HCT116 (cell line): ENCODE measurements at regions not wholly inside any gene's neighbourhood (a gene's known extent, or its start where the extent isn't known, plus 50 kb on each side); places are given as distances from the start of the nearest gene placed in this dataset.

Experiments used
- ATAC-seq: fragments of 200-7000 bp; cut with Tn5 transposase; 2 replicates; pipeline ENCODE4 v1.9.1; 2020; ENCODE audit warnings: mild to moderate bottlenecking, moderate library complexity
- BruUV-seq: library from RNA; stranded (reverse); fragments of 400-500 nt; replicated peaks from 2 replicates; lab custom pipeline; 2021; lab: Mats Ljungman, UMichigan
- CTCF ChIA-PET: fragments of 300-600 bp; sonication (Branson Sonifier 250); formaldehyde crosslinking; loops from one replicate; lab custom pipeline; 2021; ENCODE audit warnings: antibody characterized with exemption; lab: Charles Lee
- POLR2A ChIA-PET: fragments of 300-600, 350-600 bp; sonication (Branson Sonifier 250); formaldehyde crosslinking; loops from one replicate; lab custom pipeline; 2021; ENCODE audit warnings: antibody characterized with exemption; lab: Charles Lee
- RAD21 ChIA-PET, 2 experiments: fragments of 300-600 bp; sonication (Branson Sonifier 250); formaldehyde crosslinking; loops; one replicate each; lab custom pipeline; 2023; ENCODE audit warnings: low total read pairs in 2 of 2; ENCODE audit not compliant: uncharacterized antibody in 2 of 2, unreplicated experiment in 2 of 2, low non-redundant PET in 1 of 2; lab: Charles Lee
- DNase-seq: peaks from one replicate; pipeline ENCODE4 v3.0.0-alpha.2; 2010; ENCODE audit warnings: low read depth, low spot score
- H2AFZ ChIP-seq: fragments of 200-600 bp; shearing (Covaris generic), sonication (generic); 2 replicates; pipeline ENCODE4 v1.6.1; 2017; ENCODE audit warnings: low read depth, mixed run types, mixed read lengths, antibody characterized with exemption, low read length; ENCODE audit not compliant: poor library complexity, severe bottlenecking
- H3K27ac ChIP-seq: 2 replicates; pipeline ENCODE4 v1.5.1; 2012; ENCODE audit warnings: low read depth, low read length
- H3K27me3 ChIP-seq: fragments of 200-600 bp; sonication (generic); 2 replicates; pipeline ENCODE4 v1.6.1; 2016; ENCODE audit warnings: mixed run types, low read length, mixed read lengths; ENCODE audit not compliant: insufficient read depth
- H3K36me3 ChIP-seq, 2 experiments: fragments of 200-500 bp in 1 of 2; fragments of 200-600 bp in 1 of 2; sonication (Bioruptor generic) in 1 of 2; sonication (generic) in 1 of 2; 2 replicates each; pipeline versions ENCODE4 v1.5.1 to v1.6.1; 2014 to 2016; ENCODE audit warnings: low read length in 2 of 2, inconsistent platforms in 1 of 2, mixed read lengths in 1 of 2, mixed run types in 1 of 2; ENCODE audit not compliant: insufficient read depth in 2 of 2, control insufficient read depth in 1 of 2
- H3K4me1 ChIP-seq, 2 experiments: fragments of 200-600 bp in 1 of 2; sonication (generic) in 1 of 2; 2 replicates each; pipeline versions ENCODE4 v1.5.1 to v1.6.1; 2012 to 2017; ENCODE audit warnings: low read length in 2 of 2, inconsistent platforms in 1 of 2, mild to moderate bottlenecking in 1 of 2, mixed read lengths in 1 of 2, mixed run types in 1 of 2, moderate library complexity in 1 of 2; ENCODE audit not compliant: insufficient read depth in 2 of 2, control insufficient read depth in 1 of 2
- H3K4me2 ChIP-seq: fragments of 200-600 bp; sonication (generic); 2 replicates; pipeline ENCODE4 v1.6.1; 2017; ENCODE audit warnings: mixed run types, low read length, mixed read lengths
- H3K4me3 ChIP-seq, 2 experiments: fragments of 200-600 bp in 1 of 2; sonication (generic) in 1 of 2; replicated peaks in 1 of 2; 2 replicates each; pipeline ENCODE4 v1.5.1; 2011 to 2016; ENCODE audit warnings: low read length in 2 of 2, control low read depth in 1 of 2, low read depth in 1 of 2, mild to moderate bottlenecking in 1 of 2, mixed read lengths in 1 of 2, mixed run types in 1 of 2
- H3K79me2 ChIP-seq: fragments of 200-600 bp; sonication (generic); 2 replicates; pipeline ENCODE4 v1.6.1; 2017; ENCODE audit warnings: mild to moderate bottlenecking, mixed run types, low read length, moderate library complexity, mixed read lengths; ENCODE audit not compliant: insufficient read depth
- H3K9ac ChIP-seq: fragments of 200-600 bp; sonication (generic); 2 replicates; pipeline ENCODE4 v1.6.1; 2016; ENCODE audit warnings: low read length, mixed read lengths
- H3K9me2 ChIP-seq: fragments of 200-600 bp; sonication (generic), shearing (Covaris generic); 2 replicates; pipeline ENCODE4 v1.6.1; 2017; ENCODE audit warnings: mixed run types, mild to moderate bottlenecking, moderate library complexity; ENCODE audit not compliant: insufficient read depth
- H3K9me3 ChIP-seq, 2 experiments: fragments of 200-500 bp in 1 of 2; fragments of 200-600 bp in 1 of 2; sonication (Bioruptor generic) in 1 of 2; sonication (generic) in 1 of 2; 2 replicates each; pipeline ENCODE4 v1.6.1; 2014 to 2017; ENCODE audit warnings: low read length in 2 of 2, mixed read lengths in 2 of 2, inconsistent platforms in 1 of 2, low read depth in 1 of 2, mild to moderate bottlenecking in 1 of 2, mixed run types in 1 of 2, moderate library complexity in 1 of 2; ENCODE audit not compliant: control insufficient read depth in 1 of 2, insufficient read depth in 1 of 2
- H4K20me1 ChIP-seq: fragments of 200-600 bp; sonication (generic), shearing (Covaris generic); 2 replicates; pipeline ENCODE4 v1.6.1; 2017; ENCODE audit warnings: mixed run types, mild to moderate bottlenecking, moderate library complexity; ENCODE audit not compliant: insufficient read depth
- ELF1 ChIP-seq: IDR thresholded peaks from 2 replicates; pipeline ENCODE4 v1.6.1; 2012; ENCODE audit warnings: low read depth, borderline replicate concordance
- EZH2phosphoT487 ChIP-seq: fragments of 200-600 bp; IDR thresholded peaks from 2 replicates; pipeline ENCODE4 v1.6.1; 2018; ENCODE audit warnings: antibody characterized with exemption, borderline replicate concordance
- FOSL1 ChIP-seq: IDR thresholded peaks from 2 replicates; pipeline ENCODE4 v1.6.1; 2012; ENCODE audit warnings: low read depth
- POLR2AphosphoS5 ChIP-seq: IDR thresholded peaks from 2 replicates; pipeline ENCODE4 v1.6.1; 2011; ENCODE audit warnings: mild to moderate bottlenecking, low read depth, low read length, moderate library complexity
- RAD21 ChIP-seq: IDR thresholded peaks from 2 replicates; pipeline ENCODE4 v1.6.1; 2012; ENCODE audit warnings: low read depth, mild to moderate bottlenecking
- SIN3A ChIP-seq: IDR thresholded peaks from 2 replicates; pipeline ENCODE4 v1.6.1; 2012; ENCODE audit warnings: low read depth
- SP1 ChIP-seq: IDR thresholded peaks from 2 replicates; pipeline ENCODE4 v1.6.1; 2012; ENCODE audit warnings: low read depth
- TCF7L2 ChIP-seq: IDR thresholded peaks from 2 replicates; pipeline ENCODE4 v1.7.0; 2011; ENCODE audit warnings: borderline replicate concordance, inconsistent platforms; ENCODE audit not compliant: insufficient read depth, insufficient read length; ENCODE audit errors: extremely low read depth
- ZBTB33 ChIP-seq: IDR thresholded peaks from 2 replicates; pipeline ENCODE4 v1.6.1; 2011; ENCODE audit warnings: mild to moderate bottlenecking, low read length, moderate library complexity; ENCODE audit not compliant: insufficient replicate concordance; ENCODE audit errors: extremely low read depth
- ZFX ChIP-seq: fragments of 450-650 bp; IDR thresholded peaks from 2 replicates; pipeline ENCODE4 v1.6.1; 2017
- intact Hi-C: fragments of 100-400 bp; cut with micrococcal nuclease; formaldehyde crosslinking; loops from 2 replicates; pipeline ENCODE4 v1.10.0; 2022
- TF ChIP-seq, protein P1 (sequence below), 3 experiments: fragments of 200-600 bp in 1 of 3; sonication (generic) in 1 of 3; IDR thresholded peaks in 2 of 3; conservative IDR thresholded peaks in 1 of 3; 2 replicates each; pipeline ENCODE4 v1.5.1; 2012 to 2017; ENCODE audit warnings: low read depth in 2 of 3, low read length in 2 of 3, antibody characterized with exemption in 1 of 3, borderline replicate concordance in 1 of 3, control low read depth in 1 of 3, mild to moderate bottlenecking in 1 of 3, mixed read lengths in 1 of 3, mixed run types in 1 of 3, moderate library complexity in 1 of 3; ENCODE audit not compliant: insufficient read depth in 1 of 3

DNA sequence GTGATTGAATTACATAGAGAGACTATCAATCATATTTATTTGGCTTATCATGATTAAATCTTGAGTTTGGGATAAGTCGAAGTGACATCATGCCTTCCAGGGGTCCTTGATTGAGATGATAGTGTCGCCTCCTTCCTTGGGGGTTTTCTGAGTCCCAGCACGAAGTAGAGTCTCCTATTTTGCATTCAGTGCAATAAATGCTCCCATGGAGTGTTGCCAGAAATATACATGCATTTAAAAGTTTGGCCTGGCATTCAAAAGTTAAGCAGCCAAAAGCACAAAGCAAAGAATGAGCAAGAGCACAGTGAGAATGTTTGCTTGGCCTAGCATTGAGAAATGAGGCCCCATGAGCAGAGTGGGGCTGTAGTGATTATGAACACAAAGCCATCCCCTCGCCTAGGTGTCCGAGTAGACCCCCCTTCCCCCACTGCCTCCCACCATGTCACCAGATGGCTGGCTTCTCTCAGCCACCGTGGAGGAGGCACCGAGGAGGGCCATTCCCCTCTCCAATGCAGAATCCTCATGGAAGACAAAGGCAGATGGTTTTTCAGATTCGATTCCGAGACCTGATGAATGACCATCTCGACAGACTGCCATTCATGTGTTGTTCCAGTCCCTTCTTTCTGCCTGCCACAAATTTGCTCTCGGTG is 58.8 kb upstream of the UBL3 start:
- Histone ChIP-seq H3K79me2 (no peaks in the 10 kb centered on the region), H2AFZ (no peak overlapping the region), H4K20me1 (no peaks in the 10 kb centered on the region), H3K4me3 (no peak overlapping the region), H3K4me2 (no peak overlapping the region), H3K9me3 (no peaks in the 10 kb centered on the region), H3K27ac (no peak overlapping the region), H3K9me2 (no peaks in the 10 kb centered on the region), H3K36me3 (no peaks in the 10 kb centered on the region), H3K4me1 (peaks cover 0 to 3% of the 10 kb centered on the region in 2 experiments; a peak in 1 of 4 replicates), H3K9ac (no peak overlapping the region), H3K27me3 (no peaks in the 10 kb centered on the region)
- no peak for DNase-seq
- TF ChIP-seq FOSL1 (no peak), RAD21 (no peak), TCF7L2 (no peak), SIN3A (no peak), ELF1 (no peak), ZFX (no peak), EZH2phosphoT487 (no peak), ZBTB33 (no peak), SP1 (no peak), POLR2AphosphoS5 (no peak)
- TF ChIP-seq, protein P1, sequence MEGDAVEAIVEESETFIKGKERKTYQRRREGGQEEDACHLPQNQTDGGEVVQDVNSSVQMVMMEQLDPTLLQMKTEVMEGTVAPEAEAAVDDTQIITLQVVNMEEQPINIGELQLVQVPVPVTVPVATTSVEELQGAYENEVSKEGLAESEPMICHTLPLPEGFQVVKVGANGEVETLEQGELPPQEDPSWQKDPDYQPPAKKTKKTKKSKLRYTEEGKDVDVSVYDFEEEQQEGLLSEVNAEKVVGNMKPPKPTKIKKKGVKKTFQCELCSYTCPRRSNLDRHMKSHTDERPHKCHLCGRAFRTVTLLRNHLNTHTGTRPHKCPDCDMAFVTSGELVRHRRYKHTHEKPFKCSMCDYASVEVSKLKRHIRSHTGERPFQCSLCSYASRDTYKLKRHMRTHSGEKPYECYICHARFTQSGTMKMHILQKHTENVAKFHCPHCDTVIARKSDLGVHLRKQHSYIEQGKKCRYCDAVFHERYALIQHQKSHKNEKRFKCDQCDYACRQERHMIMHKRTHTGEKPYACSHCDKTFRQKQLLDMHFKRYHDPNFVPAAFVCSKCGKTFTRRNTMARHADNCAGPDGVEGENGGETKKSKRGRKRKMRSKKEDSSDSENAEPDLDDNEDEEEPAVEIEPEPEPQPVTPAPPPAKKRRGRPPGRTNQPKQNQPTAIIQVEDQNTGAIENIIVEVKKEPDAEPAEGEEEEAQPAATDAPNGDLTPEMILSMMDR (IDR thresholded peaks at IDR 0.05 in 2 of 3, conservative IDR thresholded peaks at IDR 0.05 in 1 of 3; ENCODE audit: borderline replicate concordance in 1 of 3, insufficient read depth in 1 of 3, low read depth in 2 of 3, low read length in 2 of 3) = no peak
- BruUV-seq = no TSS peak
- CTCF ChIA-PET = no interaction called here
- ATAC-seq = no peak
- RAD21 ChIA-PET = no interaction called here
- intact Hi-C loops = no loop called here
- POLR2A ChIA-PET = no interaction called here
